HAP-1 (cell line): ENCODE measurements at regions not wholly inside any gene's neighbourhood (a gene's known extent, or its start where the extent isn't known, plus 50 kb on each side); places are given as distances from the start of the nearest gene placed in this dataset.
"Not testable (repeated sequence)": the region's sequence is repeated elsewhere in the genome, so short reads cannot be mapped to it uniquely, and the experiment has no call there.

Experiments
- DNase-seq, 2 experiments: peaks; one replicate each; pipeline ENCODE4 v3.0.0-alpha.2; 2016 to 2020; ENCODE audit warnings: low spot score in 2 of 2
- H3K27me3 ChIP-seq: fragments of 250-450 bp; sonication (Bioruptor Pico); 2 replicates; pipeline ENCODE4 v1.5.1; 2020; ENCODE audit warnings: low read depth, mild to moderate bottlenecking, moderate library complexity
- H3K36me3 ChIP-seq: fragments of 250-450 bp; sonication (Bioruptor Pico); replicated peaks from 2 replicates; pipeline ENCODE4 v1.5.1; 2020; ENCODE audit warnings: mild to moderate bottlenecking
- H3K4me1 ChIP-seq: fragments of 250-450 bp; sonication (Bioruptor Pico); 2 replicates; pipeline ENCODE4 v1.5.1; 2020; ENCODE audit warnings: mild to moderate bottlenecking
- H3K4me3 ChIP-seq: fragments of 250-450 bp; sonication (Bioruptor Pico); 2 replicates; pipeline ENCODE4 v1.5.1; 2020; ENCODE audit warnings: mild to moderate bottlenecking, moderate library complexity
- H3K9me3 ChIP-seq: fragments of 250-450 bp; sonication (Bioruptor Pico); 2 replicates; pipeline ENCODE4 v1.5.1; 2020; ENCODE audit warnings: mild to moderate bottlenecking, moderate library complexity
- in situ Hi-C: fragments of 300-500 bp; cut with MboI; formaldehyde crosslinking; loops from 3 replicates; pipeline ENCODE4 v1.14.3; 2020; ENCODE audit warnings: low sequenced_read_pairs, inconsistent platforms, mixed read lengths

GRCh38 chr10:2049560-2049959 lies 312.2 kb upstream of the ADARB2 start:
- Histone ChIP-seq H3K9me3 (no peaks in the 10 kb centered on the region), H3K4me1 (no peaks in the 10 kb centered on the region), H3K36me3 (no peaks in the 10 kb centered on the region), H3K27me3 (no peaks in the 10 kb centered on the region), H3K4me3 (no peak overlapping the region)
- DNase-seq, result no peak
- in situ Hi-C loops, result no loop called here

- no peak for DNase-seq
- in situ Hi-C loops, result no loop called here
Observed at GRCh38 chr10:2048337-2048973, 311.1 kb upstream of the ADARB2 start.

GRCh38 chr10:2047679-2048078 lies 310.4 kb upstream of the ADARB2 start:
- Histone ChIP-seq H3K36me3 (no peaks in the 10 kb centered on the region), H3K9me3 (no peaks in the 10 kb centered on the region; the same call in 1 of the 2 replicates), H3K4me1 (no peaks in the 10 kb centered on the region), H3K4me3 (no peak overlapping the region), H3K27me3 (no peaks in the 10 kb centered on the region)
- no peak for DNase-seq
- in situ Hi-C loops, result no loop called here

More at GRCh38 chr10:2048337-2048973, 311.1 kb upstream of the ADARB2 start:
- Histone ChIP-seq H3K9me3 (no peaks in the 10 kb centered on the region; the same call in 1 of the 2 replicates), H3K27me3 (no peaks in the 10 kb centered on the region), H3K4me3 (no peak overlapping the region), H3K36me3 (no peaks in the 10 kb centered on the region), H3K4me1 (no peaks in the 10 kb centered on the region)

- in situ Hi-C loops, result no loop called here
- no peaks in the 10 kb centered on the region for H3K27me3 ChIP-seq
- H3K4me3 ChIP-seq, result no peak overlapping the region
- no peak for DNase-seq
- no peaks in the 10 kb centered on the region for H3K36me3 ChIP-seq
- H3K9me3 ChIP-seq, result no peaks in the 10 kb centered on the region; the same call in 1 of the 2 replicates
- H3K4me1 ChIP-seq, result no peaks in the 10 kb centered on the region
Observed at GRCh38 chr10:2043379-2043778, 306.1 kb upstream of the ADARB2 start.

GRCh38 chr10:2038036-2038435 lies 300.7 kb upstream of the ADARB2 start:
- no peaks in the 10 kb centered on the region for H3K27me3 ChIP-seq
- in situ Hi-C loops, result no loop called here
- no peaks in the 10 kb centered on the region for H3K36me3 ChIP-seq
- H3K9me3 ChIP-seq, result no peaks in the 10 kb centered on the region; the same call in 1 of the 2 replicates
- no peaks in the 10 kb centered on the region for H3K4me1 ChIP-seq
- DNase-seq, result no peak
- H3K4me3 ChIP-seq, result no peak overlapping the region

GRCh38 chr10:2037246-2037645 lies 299.9 kb upstream of the ADARB2 start:
- no peak for DNase-seq
- in situ Hi-C loops, result no loop called here
- Histone ChIP-seq H3K4me3 (no peak overlapping the region), H3K4me1 (no peaks in the 10 kb centered on the region), H3K27me3 (no peaks in the 10 kb centered on the region), H3K36me3 (no peaks in the 10 kb centered on the region), H3K9me3 (no peaks in the 10 kb centered on the region)

- in situ Hi-C loops, result no loop called here
- no peak for DNase-seq
- Histone ChIP-seq H3K9me3 (no peaks in the 10 kb centered on the region), H3K4me3 (no peak overlapping the region), H3K27me3 (no peaks in the 10 kb centered on the region), H3K4me1 (no peaks in the 10 kb centered on the region), H3K36me3 (no peaks in the 10 kb centered on the region)
Observed at GRCh38 chr10:2036209-2036608, 298.9 kb upstream of the ADARB2 start.

GRCh38 chr10:2030046-2030445 lies 292.7 kb upstream of the ADARB2 start:
- in situ Hi-C loops, result no loop called here

GRCh38 chr10:2026936-2027335 lies 289.6 kb upstream of the ADARB2 start:
- Histone ChIP-seq H3K4me3 (no peak overlapping the region), H3K4me1 (no peaks in the 10 kb centered on the region), H3K36me3 (no peaks in the 10 kb centered on the region), H3K27me3 (no peaks in the 10 kb centered on the region), H3K9me3 (no peaks in the 10 kb centered on the region)
- in situ Hi-C loops, result no loop called here
- no peak for DNase-seq

More at GRCh38 chr10:2030046-2030445, 292.7 kb upstream of the ADARB2 start:
- H3K27me3 ChIP-seq, result no peaks in the 10 kb centered on the region
- no peaks in the 10 kb centered on the region for H3K9me3 ChIP-seq
- no peak overlapping the region for H3K4me3 ChIP-seq
- no peaks in the 10 kb centered on the region for H3K36me3 ChIP-seq
- no peak for DNase-seq
- no peaks in the 10 kb centered on the region for H3K4me1 ChIP-seq

- H3K36me3 ChIP-seq, in situ Hi-C loops, DNase-seq, H3K4me1 ChIP-seq, H3K9me3 ChIP-seq, H3K4me3 ChIP-seq, H3K27me3 ChIP-seq: not testable (repeated sequence)
Observed at GRCh38 chr10:2024750-2025149, 287.4 kb upstream of the ADARB2 start.

GRCh38 chr10:2023687-2024086 lies 286.4 kb upstream of the ADARB2 start:
- no peaks in the 10 kb centered on the region for H3K27me3 ChIP-seq
- H3K4me3 ChIP-seq, result no peak overlapping the region
- H3K36me3 ChIP-seq, result no peaks in the 10 kb centered on the region
- H3K4me1 ChIP-seq, result no peaks in the 10 kb centered on the region
- no peaks in the 10 kb centered on the region for H3K9me3 ChIP-seq
- DNase-seq, result no peak
- in situ Hi-C loops, result no loop called here

GRCh38 chr10:2022401-2022800 lies 285.1 kb upstream of the ADARB2 start:
- H3K4me3 ChIP-seq, result no peak overlapping the region
- DNase-seq, result no peak
- H3K9me3 ChIP-seq, result no peaks in the 10 kb centered on the region
- H3K36me3 ChIP-seq, result no peaks in the 10 kb centered on the region
- H3K4me1 ChIP-seq, result no peaks in the 10 kb centered on the region
- H3K27me3 ChIP-seq, result no peaks in the 10 kb centered on the region
- in situ Hi-C loops, result no loop called here

- no peak overlapping the region for H3K4me3 ChIP-seq
- no peaks in the 10 kb centered on the region for H3K4me1 ChIP-seq
- in situ Hi-C loops, result no loop called here
- H3K36me3 ChIP-seq, result no peaks in the 10 kb centered on the region
- H3K27me3 ChIP-seq, result no peaks in the 10 kb centered on the region
- DNase-seq, result no peak
- H3K9me3 ChIP-seq, result no peaks in the 10 kb centered on the region
Observed at GRCh38 chr10:2020836-2021235, 283.5 kb upstream of the ADARB2 start.

- Histone ChIP-seq H3K36me3 (no peaks in the 10 kb centered on the region), H3K9me3 (no peaks in the 10 kb centered on the region), H3K4me1 (no peaks in the 10 kb centered on the region), H3K27me3 (no peaks in the 10 kb centered on the region), H3K4me3 (no peak overlapping the region)
- in situ Hi-C loops, result no loop called here
- DNase-seq, result no peak
Observed at GRCh38 chr10:2019803-2020202, 282.5 kb upstream of the ADARB2 start.

GRCh38 chr10:2019281-2019680 lies 282.0 kb upstream of the ADARB2 start:
- no peaks in the 10 kb centered on the region for H3K4me1 ChIP-seq
- no peaks in the 10 kb centered on the region for H3K27me3 ChIP-seq
- H3K9me3 ChIP-seq, result no peaks in the 10 kb centered on the region
- DNase-seq, result no peak
- in situ Hi-C loops, result no loop called here
- H3K36me3 ChIP-seq, result no peaks in the 10 kb centered on the region
- H3K4me3 ChIP-seq, result no peak overlapping the region
